Small intestine (tissue), 7 donors: ENCODE measurements at regions not wholly inside any gene's neighbourhood (a gene's known extent, or its start where the extent isn't known, plus 50 kb on each side); places are given as distances from the start of the nearest gene placed in this dataset.

Source experiments
- DNase-seq, 2 donors: peaks; one replicate each; pipeline versions ENCODE4 v3.0.0 to v3.0.0-alpha.2; 2013
- FAIRE-seq: peaks from 2 replicates; lab custom pipeline; 2012; peaks lifted over from hg19 to GRCh38; lab: Jason Lieb, UNC
- H3K27ac ChIP-seq, 3 donors: one replicate each; pipeline ENCODE4 v1.5.1; 2013; ENCODE audit warnings: low read length in 2 of 3, mild to moderate bottlenecking in 2 of 3, control low read depth in 1 of 3, inconsistent platforms in 1 of 3, low read depth in 1 of 3, moderate library complexity in 1 of 3
- H3K27me3 ChIP-seq, 3 donors: one replicate each; pipeline ENCODE4 v1.6.1; 2013; ENCODE audit warnings: low read length in 3 of 3, inconsistent platforms in 1 of 3; ENCODE audit not compliant: control insufficient read depth in 3 of 3, insufficient read depth in 3 of 3
- H3K36me3 ChIP-seq, 3 donors: one replicate each; pipeline ENCODE4 v1.6.1; 2013; ENCODE audit warnings: low read length in 3 of 3, inconsistent platforms in 1 of 3, low read depth in 1 of 3, mild to moderate bottlenecking in 1 of 3, moderate library complexity in 1 of 3; ENCODE audit not compliant: control insufficient read depth in 3 of 3, insufficient read depth in 2 of 3
- H3K4me1 ChIP-seq, 3 donors: one replicate each; pipeline ENCODE4 v1.6.1; 2013; ENCODE audit warnings: low read length in 2 of 3, inconsistent platforms in 1 of 3, low read depth in 1 of 3, mild to moderate bottlenecking in 1 of 3, moderate library complexity in 1 of 3; ENCODE audit not compliant: control insufficient read depth in 3 of 3, insufficient read depth in 2 of 3
- H3K4me3 ChIP-seq, 3 donors: one replicate each; pipeline ENCODE4 v1.5.1; 2013; ENCODE audit warnings: low read length in 3 of 3, control low read depth in 1 of 3, inconsistent platforms in 1 of 3, low read depth in 1 of 3, mild to moderate bottlenecking in 1 of 3, moderate library complexity in 1 of 3
- H3K9me3 ChIP-seq, 2 donors: one replicate each; pipeline ENCODE4 v1.6.1; 2013; ENCODE audit warnings: low read depth in 1 of 2, low read length in 1 of 2; ENCODE audit not compliant: control insufficient read depth in 2 of 2, insufficient read depth in 1 of 2
- WGBS, 3 donors: extraction: QIAGEN DNeasy Blood & Tissue Kit; methylation state at CpG; one replicate each; pipeline ENCODE4 v1.1.7; 2013; 5-methylcytosine and 5-hydroxymethylcytosine counted together
- donor health status: healthy with polysubstance abuse.
- donor health status: control.
- donor health status: control.
- donor health status: Bipolar disorder and iron deficiency.
- donor health status: healthy.

DNA sequence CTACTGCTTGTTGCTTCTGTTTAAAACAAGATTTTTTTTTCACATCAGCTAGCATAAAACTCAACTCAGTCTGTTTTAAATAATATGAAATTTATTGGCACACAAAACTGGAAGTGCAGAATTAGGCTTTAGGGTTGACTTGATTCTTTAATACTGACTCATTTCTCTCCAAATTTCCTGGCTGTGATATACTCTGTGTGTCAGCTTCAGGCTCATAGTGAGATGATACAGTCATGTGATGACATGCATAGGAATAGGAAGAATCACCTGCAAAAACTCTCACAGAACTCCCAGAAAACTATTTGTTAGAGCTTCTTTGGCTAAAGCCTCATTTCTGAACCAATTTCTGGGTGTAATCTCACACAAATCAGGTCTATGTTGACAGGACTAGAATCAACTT is 1068.0 kb upstream of the EPHA7 start:
- no peaks in the 10 kb centered on the region for H3K27me3 ChIP-seq
- FAIRE-seq: no peak
- no peaks in the 10 kb centered on the region for H3K36me3 ChIP-seq
- H3K27ac ChIP-seq: no peak overlapping the region
- no peak for DNase-seq
- H3K4me1 ChIP-seq: no peaks in the 10 kb centered on the region
- H3K4me3 ChIP-seq: no peak overlapping the region
- H3K9me3 ChIP-seq: no peaks in the 10 kb centered on the region

DNA sequence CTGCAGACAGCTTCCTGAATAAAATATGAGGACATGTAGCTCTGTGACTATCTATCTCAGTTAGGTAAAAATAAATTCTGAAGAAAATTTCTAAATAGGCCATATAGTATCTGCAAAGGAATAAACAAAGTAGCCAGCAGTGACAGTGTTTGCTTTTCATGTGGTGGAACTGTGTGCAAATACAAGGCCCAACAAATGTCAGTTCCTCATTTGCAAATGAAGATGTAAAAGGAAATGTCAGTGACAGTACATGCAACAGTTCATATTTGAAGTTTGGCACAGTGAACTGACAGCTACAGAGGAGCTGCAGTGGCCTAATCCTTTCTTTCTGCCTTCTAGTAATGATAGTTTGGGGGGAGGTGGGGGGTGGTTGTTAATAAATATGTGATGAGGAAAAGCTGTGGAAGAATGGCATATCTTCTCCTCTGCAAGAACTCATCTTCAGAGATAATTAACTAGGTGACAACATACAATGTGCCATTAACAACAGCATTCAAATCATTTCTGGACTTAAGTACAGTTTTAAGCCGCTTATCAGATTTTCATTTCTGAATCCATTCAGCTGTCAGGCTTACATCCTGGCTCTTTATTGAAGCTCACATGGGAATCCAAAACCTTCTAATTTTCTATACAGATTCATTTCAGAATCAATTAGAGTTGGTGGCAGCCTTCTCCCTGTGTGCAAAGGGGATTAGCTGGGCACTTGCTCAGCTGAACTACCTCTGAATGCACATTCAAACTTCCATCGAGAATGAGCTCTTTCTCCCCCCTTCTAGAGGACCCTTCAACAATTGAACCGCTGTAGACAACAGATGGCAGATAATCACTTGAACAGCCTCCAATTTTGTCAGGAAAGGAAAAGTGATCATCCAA is 1059.0 kb upstream of the EPHA7 start:
- WGBS, 3 donors: 54 to 67% (median 60%) methylated on average over 3 of the region's 3 CpGs
- H3K27me3 ChIP-seq: no peaks in the 10 kb centered on the region
- H3K4me1 ChIP-seq: no peaks in the 10 kb centered on the region
- no peaks in the 10 kb centered on the region for H3K36me3 ChIP-seq
- H3K9me3 ChIP-seq: no peaks in the 10 kb centered on the region
- no peak overlapping the region for H3K27ac ChIP-seq
- DNase-seq: no peak
- no peak overlapping the region for H3K4me3 ChIP-seq
- no peak for FAIRE-seq

DNA sequence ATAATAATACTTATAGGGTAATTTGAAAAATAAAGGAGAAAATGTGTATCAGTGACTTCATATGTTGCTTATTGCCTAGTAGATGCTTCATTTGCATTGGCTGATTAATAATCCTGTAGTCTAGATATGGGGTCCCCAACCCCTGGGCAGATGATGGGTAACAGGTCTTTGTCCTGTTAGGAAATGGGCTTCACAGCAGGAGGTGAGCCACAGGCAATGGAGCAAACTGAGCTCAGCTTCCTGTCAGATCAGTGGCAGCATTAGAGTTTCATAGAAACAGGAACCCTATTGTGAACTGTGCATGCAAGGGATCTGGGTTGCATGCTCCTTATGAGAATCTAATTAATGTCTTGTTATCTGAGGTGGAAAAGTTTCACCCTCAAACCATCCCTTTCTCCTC is 1049.5 kb upstream of the EPHA7 start:
- Histone ChIP-seq H3K4me3 (no peak overlapping the region), H3K36me3 (no peaks in the 10 kb centered on the region), H3K27me3 (no peaks in the 10 kb centered on the region), H3K9me3 (no peaks in the 10 kb centered on the region), H3K4me1 (no peaks in the 10 kb centered on the region), H3K27ac (no peak overlapping the region)
- FAIRE-seq: no peak
- no peak for DNase-seq

DNA sequence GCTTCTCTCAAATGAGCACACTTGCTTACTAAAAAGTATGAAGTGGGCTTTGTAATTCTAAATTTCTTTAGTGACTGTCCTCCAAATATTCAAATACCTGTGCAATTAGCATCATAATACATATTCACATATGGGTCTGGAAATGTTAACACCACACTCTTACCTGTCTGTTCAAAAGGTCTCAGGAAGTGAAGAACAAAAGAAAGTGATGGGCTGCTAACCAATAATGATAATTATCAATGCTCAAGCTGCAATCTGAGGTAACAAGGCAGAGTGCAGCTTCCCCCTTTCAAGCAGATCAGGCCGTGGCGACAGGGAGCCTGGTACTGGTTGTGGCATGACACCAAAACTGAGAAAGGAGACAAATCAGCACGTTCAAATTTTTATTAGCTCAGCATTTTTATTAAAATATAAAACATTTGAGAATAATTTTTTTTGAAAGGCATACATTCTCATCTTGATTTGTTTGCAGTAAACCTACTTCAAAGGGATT is 1044.7 kb upstream of the EPHA7 start:
- no peak for DNase-seq
- no peaks in the 10 kb centered on the region for H3K4me1 ChIP-seq
- WGBS, 3 donors: 44 to 71% (median 59%) methylated on average over 3 of the region's 3 CpGs
- FAIRE-seq: no peak
- H3K27me3 ChIP-seq: no peaks in the 10 kb centered on the region
- H3K27ac ChIP-seq: no peak overlapping the region
- H3K9me3 ChIP-seq: no peaks in the 10 kb centered on the region
- H3K4me3 ChIP-seq: no peak overlapping the region
- H3K36me3 ChIP-seq: no peaks in the 10 kb centered on the region

DNA sequence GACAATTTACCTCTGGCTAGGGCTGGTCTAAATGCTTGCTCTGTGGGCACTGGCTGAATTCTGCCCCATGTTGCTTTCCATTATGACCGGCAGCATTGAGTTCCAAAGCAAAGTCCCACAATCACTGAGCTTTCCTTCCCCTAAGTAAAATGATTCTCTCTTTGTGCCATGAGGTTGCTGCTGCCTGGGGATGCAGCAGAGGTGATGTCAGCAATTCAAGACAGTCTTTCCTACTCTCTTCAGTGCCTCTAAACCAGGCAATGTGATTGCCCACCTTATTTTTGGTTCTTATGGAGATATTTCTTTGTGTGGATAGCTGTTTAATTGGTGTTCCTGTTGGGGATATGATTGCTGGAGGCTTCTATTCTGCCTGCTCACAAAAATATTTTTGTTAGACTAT is 1043.9 kb upstream of the EPHA7 start:
- Histone ChIP-seq H3K36me3 (no peaks in the 10 kb centered on the region), H3K4me3 (no peak overlapping the region), H3K27me3 (no peaks in the 10 kb centered on the region), H3K9me3 (no peaks in the 10 kb centered on the region), H3K27ac (no peak overlapping the region), H3K4me1 (no peaks in the 10 kb centered on the region)
- DNase-seq: no peak
- 86 to 100% (median 96%) methylated on average over 1 of the region's 1 CpG for WGBS, 3 donors
- no peak for FAIRE-seq

DNA sequence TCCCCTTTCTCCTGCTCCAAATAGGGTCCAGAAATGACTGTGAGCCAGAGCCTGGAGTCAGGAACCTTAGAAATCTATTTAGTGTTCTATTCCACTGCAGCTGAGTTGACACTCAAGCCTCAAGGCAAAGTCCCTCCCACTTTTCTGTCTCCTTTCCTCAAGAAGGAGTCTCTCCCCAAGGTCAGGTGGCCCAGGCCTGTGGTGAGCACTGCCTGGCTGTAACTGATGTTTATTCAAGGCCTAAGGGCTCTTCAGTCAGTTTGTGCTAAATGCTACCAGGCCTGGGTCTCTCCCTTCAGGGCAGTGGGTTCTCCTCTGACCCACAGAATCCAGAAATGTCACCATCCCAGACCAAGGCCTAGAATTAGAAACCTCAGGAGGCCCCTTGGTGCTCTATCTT is 1042.9 kb upstream of the EPHA7 start:
- Histone ChIP-seq H3K27ac (no peak overlapping the region), H3K4me1 (no peaks in the 10 kb centered on the region), H3K36me3 (no peaks in the 10 kb centered on the region), H3K4me3 (no peak overlapping the region), H3K9me3 (no peaks in the 10 kb centered on the region), H3K27me3 (no peaks in the 10 kb centered on the region)
- DNase-seq: no peak
- no peak for FAIRE-seq

DNA sequence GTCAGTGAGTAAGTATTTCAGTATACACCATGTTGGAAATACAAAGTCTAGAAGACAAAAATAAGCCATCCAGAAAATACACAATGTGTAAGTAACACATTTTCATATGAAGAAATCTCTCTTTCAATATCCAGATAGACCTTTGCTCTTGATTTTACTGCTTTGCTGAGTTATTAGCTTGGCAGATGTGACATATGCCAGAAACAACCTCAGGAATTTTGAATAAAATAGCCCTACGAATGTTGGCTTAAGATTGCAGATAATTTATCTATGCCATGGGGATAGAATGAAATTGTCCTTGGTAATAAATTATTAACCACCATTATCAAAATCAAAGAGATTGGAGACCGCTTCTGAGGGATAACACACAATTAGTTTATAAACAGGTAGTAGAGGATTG is 1036.9 kb upstream of the EPHA7 start:
- Histone ChIP-seq H3K27ac (no peak overlapping the region), H3K4me3 (no peak overlapping the region), H3K4me1 (no peaks in the 10 kb centered on the region), H3K36me3 (no peaks in the 10 kb centered on the region), H3K27me3 (no peaks in the 10 kb centered on the region), H3K9me3 (no peaks in the 10 kb centered on the region)
- DNase-seq (peak; percentile 24 to 69), FAIRE-seq (no peak)
- 11 to 41% (median 34%) methylated on average over 2 of the region's 2 CpGs for WGBS, 3 donors

DNA sequence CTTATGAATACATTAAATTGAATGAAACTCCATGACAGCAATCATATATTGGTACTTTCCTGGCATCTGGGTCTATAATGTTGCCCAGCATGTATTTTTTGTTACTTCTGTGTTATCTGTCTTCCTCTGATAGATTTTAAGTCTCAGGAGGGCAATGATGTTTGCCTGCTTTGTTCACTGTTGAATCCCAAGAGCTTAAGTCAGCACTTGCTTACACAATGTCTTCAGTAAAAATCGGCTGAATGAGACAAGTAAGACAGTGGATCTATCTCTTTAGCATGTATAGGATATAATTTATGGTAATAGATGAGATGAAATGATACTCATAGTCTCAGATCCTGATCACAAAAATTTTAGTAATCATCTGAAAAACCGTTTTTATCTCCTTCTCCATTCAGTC is 1034.9 kb upstream of the EPHA7 start:
- Histone ChIP-seq H3K27me3 (no peaks in the 10 kb centered on the region), H3K36me3 (no peaks in the 10 kb centered on the region), H3K9me3 (no peaks in the 10 kb centered on the region), H3K4me3 (no peak overlapping the region), H3K27ac (no peak overlapping the region), H3K4me1 (no peaks in the 10 kb centered on the region)
- DNase-seq: no peak
- WGBS, 3 donors: 51 to 58% (median 53%) methylated on average over 2 of the region's 2 CpGs
- FAIRE-seq: no peak

DNA sequence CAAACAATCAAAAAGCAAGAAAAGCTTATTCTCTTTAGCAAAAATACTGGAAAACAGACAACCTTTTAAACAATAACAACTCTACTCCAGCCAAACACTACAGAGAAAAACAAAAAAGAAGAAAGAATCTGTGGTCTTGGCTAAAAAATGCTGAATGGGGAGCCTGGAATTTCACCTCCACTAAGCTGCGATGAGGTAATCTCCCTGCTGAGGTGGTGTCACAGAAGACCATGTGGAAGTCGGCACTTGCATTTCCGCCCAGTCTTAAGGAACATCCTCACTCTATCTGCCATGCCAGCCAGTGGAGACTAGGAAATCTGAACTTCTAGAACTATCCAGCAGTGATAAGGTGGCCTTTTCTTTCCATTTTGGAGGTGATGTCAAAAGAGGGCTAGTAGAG is 1026.8 kb upstream of the EPHA7 start:
- FAIRE-seq (no peak), DNase-seq (no peak)
- no peaks in the 10 kb centered on the region for H3K27me3 ChIP-seq
- H3K4me3 ChIP-seq: no peak overlapping the region
- H3K27ac ChIP-seq: no peak overlapping the region
- no peaks in the 10 kb centered on the region for H3K9me3 ChIP-seq
- H3K36me3 ChIP-seq: no peaks in the 10 kb centered on the region
- 61 to 88% (median 71%) methylated on average over 3 of the region's 3 CpGs for WGBS, 3 donors
- H3K4me1 ChIP-seq: no peaks in the 10 kb centered on the region
